ENCODE measurements at regions not wholly inside any gene's neighbourhood (a gene's known extent, or its start where the extent isn't known, plus 50 kb on each side); places are given as distances from the start of the nearest gene placed in this dataset.

DNA sequence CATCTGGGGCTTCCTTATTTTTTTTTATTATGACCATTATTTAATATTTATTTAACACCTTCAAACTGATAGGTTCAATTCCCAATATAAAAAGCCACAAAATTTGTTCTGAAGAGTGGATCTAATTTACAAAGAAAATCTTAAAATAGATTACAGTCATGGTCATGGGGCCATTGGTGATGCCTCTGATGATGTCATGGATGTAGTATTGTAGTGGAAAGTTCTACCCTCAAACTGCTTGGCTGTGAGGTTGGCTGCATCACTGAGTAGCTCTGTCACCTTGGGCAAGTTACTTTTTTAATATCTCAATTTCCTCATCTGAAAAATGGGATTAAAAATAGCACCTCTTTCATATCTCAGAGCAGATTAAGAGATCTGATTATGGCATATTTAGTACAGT lies 128.5 kb downstream of the DKK1 start:
- DNase-seq, result no peak

DNA sequence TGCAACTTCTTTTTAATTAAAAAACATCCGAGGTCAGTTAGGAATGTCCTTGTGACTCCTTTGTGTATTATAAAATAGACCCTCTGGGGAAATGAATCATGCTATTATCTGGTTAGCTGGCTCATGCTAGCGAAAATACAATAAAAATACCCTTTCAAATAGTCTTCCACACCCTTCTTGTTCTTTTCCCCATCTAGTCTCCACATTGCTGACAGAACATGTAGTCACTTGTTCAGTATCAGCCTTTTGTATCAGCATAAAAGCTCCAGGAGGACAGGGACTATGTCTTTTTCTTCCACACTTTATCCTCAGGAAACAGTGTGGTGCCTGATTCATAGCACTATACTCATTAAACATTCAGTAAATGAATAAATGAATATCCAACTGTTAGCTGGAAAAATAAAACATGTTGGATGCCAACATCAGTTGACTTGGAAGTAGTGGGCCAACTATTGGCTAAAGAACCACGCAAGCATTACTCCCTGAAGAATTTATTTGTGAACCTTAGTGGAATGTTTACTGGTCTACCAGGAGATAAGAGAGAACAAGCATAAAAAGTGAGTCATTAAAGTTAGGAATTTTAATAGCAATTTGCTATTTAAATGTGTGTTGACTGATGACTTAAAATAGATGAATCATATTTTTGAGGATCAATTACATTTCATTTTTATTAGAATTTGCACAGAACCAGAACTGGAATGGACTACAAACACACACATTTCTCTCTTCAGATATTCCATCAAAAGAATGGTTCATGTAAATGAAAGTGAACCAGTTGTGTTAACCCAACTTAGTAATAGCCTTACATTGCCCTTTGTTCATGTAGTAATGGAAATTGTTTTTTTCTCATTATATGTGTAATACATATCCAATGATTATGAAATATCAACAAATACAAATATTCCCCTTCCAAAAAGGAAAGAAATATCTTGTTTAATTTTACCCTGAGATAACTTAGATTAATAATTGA lies 129.6 kb downstream of the DKK1 start:
- DNase-seq, result no peak

DNA sequence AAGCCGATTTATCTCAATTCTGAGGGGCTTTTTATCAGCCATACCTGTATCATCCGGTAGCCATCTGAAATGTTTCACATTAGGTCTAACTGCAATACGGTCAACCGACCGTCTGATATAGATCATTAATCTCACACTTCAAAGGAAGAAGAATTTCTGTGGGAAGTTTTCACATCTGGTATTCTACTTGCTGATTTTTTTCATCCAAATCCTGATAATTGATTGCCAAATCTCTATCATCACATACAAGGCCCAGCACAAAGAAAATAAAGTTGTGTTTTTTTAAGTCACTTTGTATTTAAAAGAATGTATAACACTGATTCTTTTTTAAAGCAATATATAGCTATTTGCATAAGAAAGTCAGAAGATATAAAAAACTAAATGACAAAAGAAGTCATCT lies 132.3 kb downstream of the DKK1 start:
- DNase-seq, result no peak

DNA sequence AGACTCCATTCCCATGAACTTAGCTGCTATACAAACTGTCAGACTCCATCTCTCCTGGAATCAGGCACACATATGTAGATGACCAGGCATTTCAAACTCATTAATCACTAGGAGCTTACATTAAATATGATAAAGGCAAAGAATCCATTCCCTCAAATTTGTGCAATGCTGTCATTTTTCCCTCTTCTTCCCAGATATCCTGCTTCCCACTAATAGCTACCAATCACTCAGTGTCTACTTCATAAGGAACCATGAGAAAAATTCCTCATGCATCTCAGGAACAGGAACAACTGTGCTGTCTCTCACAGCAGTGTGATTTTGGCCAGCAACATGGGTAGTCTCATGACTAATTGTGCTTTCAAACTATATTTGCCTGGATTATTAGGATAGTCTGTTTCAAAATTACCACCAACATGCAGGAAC lies 133.9 kb downstream of the DKK1 start:
- no peak for DNase-seq

DNA sequence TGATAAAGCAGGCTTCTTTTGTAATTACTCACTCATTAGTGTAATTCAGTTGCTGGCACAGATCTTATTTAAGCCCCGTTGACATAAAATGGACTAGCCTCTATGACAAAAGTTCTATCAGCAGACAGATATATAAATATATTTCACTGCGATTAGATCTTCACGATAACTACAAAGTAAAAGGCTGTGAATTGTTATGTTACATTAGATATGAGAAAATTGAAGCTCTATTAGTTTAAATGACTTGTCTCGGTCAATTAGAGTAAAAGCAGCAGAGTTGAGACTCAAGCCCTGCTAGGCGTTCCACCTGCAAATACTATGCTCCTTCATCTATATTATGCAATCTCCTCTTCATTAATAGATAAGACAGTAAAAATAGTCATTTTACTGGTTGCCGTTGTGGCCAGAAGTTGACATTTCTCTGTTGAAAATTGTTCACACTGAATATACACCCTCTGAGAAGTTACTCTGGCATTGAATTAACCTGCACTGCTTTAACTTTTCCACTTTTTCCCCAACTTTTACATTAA lies 136.7 kb downstream of the DKK1 start:
- no peak for DNase-seq

GRCh38 chr10:52451817-52452216 lies 137.7 kb downstream of the DKK1 start:
- no peak for DNase-seq

DNA sequence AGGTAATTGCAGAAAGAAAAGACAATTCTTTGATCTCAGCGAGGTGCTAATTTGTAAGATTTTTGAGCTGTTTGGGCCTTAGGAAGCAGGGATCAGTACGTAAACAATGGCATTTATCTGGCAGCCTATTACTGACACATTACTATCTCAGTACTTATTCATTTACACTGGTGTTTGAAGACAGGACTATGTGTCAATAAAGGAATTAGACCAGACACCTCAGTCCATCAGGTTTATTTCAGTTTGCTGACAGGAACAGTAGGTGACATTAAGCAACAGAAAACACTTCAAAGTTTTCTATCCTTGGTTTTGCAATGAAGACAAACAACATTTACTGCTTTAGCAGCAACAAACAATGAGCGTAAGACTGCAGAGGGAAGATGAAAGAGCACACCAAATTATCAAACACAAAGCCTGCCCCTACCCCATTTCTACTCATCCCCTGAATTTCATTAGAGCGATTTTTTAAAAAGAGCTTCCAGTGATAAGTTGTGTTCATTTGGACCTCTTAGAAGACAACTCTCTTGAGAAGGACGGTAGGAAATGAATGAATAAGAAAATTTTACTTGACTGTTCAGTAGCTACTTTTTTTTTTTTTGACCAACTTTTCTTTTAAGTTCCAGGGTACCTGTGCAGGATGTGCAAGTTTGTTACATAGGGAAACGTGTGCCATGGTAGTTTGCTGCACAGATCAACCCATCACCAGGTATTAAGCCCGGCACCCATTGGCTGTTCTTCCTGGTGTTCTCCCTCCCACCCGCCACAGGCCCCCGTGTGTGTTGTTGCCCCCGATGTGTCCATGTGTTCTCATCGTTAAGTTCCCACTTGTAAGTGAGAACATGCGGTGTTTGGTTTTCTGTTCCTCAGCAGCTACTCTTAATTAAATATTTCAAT lies 138.8 kb downstream of the DKK1 start:
- DNase-seq, result no peak

DNA sequence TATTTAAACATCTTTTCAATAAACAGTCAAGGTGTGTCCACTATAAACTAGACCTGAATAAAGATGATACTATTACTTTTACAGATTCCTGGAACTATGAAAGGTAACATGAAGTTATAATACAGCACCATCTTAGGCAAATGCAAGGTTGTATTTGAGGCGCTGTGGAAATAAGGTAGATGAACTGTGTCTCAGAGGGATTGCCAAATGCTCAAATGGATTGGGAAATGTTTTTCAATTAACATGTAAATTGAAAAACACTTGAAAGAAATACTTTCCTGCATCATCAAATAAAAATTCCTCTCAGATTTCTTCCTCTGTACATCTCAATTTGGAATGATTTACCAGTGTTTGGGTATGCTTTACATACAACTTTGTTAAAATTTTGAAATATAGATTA lies 139.4 kb downstream of the DKK1 start:
- no peak for DNase-seq

GRCh38 chr10:52454491-52454890 lies 140.4 kb downstream of the DKK1 start:
- DNase-seq, result no peak

DNA sequence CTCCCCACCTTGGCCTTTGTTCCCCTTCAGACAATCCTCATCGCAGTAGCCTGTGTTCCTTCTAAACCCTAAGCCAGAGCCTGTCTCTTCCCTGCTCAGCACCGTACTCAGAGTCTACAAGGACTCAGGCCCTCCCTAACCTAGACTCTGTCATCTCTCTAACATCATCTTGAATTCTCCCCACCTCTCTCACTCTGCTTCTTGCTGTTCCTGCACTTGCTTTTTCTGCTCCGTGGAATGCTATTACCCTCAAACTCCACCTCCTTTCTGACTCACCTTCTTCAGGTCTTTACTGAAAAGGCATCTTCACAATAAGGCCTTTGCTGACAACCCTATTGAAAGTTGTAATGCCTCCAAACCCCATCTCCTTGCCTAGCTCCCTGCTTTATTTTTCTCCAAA lies 141.0 kb downstream of the DKK1 start:
- no peak for DNase-seq

DNA sequence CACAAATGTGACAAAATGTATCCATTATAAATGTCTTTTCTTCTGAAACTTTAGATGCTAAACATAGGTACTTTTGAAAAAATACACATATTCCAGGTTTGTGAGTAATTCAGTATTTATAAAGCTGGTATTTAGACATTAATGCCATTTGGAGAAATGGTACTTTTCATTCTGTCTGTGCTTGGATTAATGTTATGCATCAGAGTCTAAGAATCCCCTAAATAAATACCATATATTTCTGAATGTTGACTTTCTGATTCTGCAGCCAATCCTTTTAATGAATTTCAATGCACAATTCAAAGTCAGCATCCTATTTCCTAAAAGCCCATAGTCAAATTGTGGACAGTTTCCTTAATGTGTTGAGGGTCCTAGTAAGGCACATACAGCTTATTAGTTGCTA lies 145.0 kb downstream of the DKK1 start:
- DNase-seq, result no peak

GRCh38 chr10:52463826-52464225 lies 149.7 kb downstream of the DKK1 start:
- DNase-seq, result no peak

- DNase-seq, result no peak
Measured at GRCh38 chr10:52464368-52465124, 150.5 kb downstream of the DKK1 start.

GRCh38 chr10:52465202-52465601 lies 151.1 kb downstream of the DKK1 start:
- DNase-seq, result no peak

GRCh38 chr10:52466464-52466863 lies 152.4 kb downstream of the DKK1 start:
- DNase-seq, result no peak

- no peak for DNase-seq
Measured at GRCh38 chr10:52469970-52470705, 156.1 kb downstream of the DKK1 start.

DNA sequence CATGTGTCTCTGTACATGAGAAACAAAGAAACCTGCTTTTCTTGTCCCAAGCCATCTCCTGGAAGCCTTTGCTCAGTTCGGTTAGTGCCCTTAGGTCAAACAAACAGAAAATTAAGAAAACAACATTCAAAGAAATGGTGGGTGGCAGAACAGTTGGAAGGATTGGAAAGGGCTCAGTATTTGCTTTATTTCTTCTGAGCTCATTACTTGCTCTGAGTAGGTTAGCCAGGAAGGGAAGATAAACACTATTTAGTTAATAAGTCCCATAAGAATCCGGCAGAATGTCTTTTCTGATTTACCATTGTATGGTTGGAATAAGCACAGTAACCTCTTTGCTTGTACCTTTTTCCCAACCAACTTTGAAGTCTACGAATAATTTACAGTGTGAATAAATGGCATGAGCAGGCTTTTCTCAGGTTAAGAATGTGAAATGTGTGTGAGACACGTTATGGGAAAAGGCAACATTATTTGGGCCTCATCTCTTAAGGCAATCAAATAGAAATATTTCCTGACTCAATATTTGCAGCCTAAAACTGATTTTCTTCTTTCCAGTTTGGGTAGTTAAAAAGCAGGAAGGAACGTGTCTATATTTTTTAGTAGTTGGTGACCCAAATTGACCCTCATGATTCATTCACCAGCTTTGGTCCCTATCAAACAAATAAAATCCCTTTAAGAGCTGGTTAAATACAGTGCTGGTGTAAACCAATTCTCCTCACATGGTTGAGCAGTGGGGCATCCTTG lies 158.5 kb downstream of the DKK1 start:
- DNase-seq, result no peak

DNA sequence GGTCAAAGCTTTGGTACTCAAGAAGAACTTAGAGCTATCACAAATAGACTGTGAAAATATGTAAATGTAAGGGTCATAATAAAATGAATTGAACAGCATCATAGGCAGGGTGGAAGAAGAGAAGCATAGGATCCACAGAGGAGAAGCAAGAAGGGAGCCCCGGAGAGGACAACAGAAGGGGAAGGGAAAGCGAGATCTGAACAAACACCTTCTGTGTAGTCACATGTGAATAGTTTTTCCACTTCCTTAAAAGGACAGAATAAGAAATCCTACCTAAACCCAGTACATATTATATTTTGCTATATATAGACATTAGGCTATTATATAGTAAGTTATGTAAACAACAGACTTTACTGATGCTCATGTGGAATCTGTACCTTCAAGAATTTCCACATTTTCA lies 160.2 kb downstream of the DKK1 start:
- no peak for DNase-seq

- no peak for DNase-seq
Measured at GRCh38 chr10:52477305-52477704, 163.2 kb downstream of the DKK1 start.

GRCh38 chr10:52479567-52479966 lies 165.5 kb downstream of the DKK1 start:
- DNase-seq, result no peak

GRCh38 chr10:52481986-52482555 lies 168.0 kb downstream of the DKK1 start:
- DNase-seq, result no peak
